PC-9 (cell line): ENCODE measurements at regions not wholly inside any gene's neighbourhood (a gene's known extent, or its start where the extent isn't known, plus 50 kb on each side); places are given as distances from the start of the nearest gene placed in this dataset.

Experiments
- BruUV-seq: library from RNA; stranded (reverse); fragments of 400-500 nt; replicated peaks from 2 replicates; lab custom pipeline; 2021; lab: Mats Ljungman, UMichigan
- CTCF ChIA-PET: fragments of 300-600 bp; sonication (Branson Sonifier 250); formaldehyde crosslinking; loops from one replicate; lab custom pipeline; 2022; ENCODE audit warnings: antibody characterized with exemption; lab: Charles Lee
- POLR2A ChIA-PET: fragments of 300-600 bp; sonication (Branson Sonifier 250); formaldehyde crosslinking; loops from one replicate; lab custom pipeline; 2022; ENCODE audit warnings: antibody characterized with exemption; ENCODE audit not compliant: unreplicated experiment; lab: Charles Lee
- DNase-seq, 2 experiments: peaks; one replicate each; pipeline versions ENCODE4 v3.0.0 to v3.0.0-alpha.2; 2015 to 2022; ENCODE audit warnings: mixed read lengths in 1 of 2
- H2AFZ ChIP-seq: fragments of 200-600 bp; sonication (generic); 2 replicates; pipeline ENCODE4 v1.8.1; 2017; ENCODE audit warnings: antibody characterized with exemption
- H3F3A ChIP-seq: fragments of 200-600 bp; sonication (generic); 2 replicates; pipeline ENCODE4 v1.8.1; 2017; ENCODE audit warnings: antibody characterized with exemption, mild to moderate bottlenecking, low read depth; ENCODE audit not compliant: insufficient read depth
- H3K27ac ChIP-seq: fragments of 200-600 bp; sonication (generic); 2 replicates; pipeline ENCODE4 v1.6.1; 2016; ENCODE audit warnings: mixed run types
- H3K27me3 ChIP-seq: fragments of 200-600 bp; sonication (generic); 2 replicates; pipeline ENCODE4 v1.6.1; 2016; ENCODE audit warnings: low read depth, mixed run types; ENCODE audit not compliant: insufficient read depth
- H3K36me3 ChIP-seq: fragments of 200-600 bp; sonication (generic); 2 replicates; pipeline ENCODE4 v1.6.1; 2016; ENCODE audit warnings: low read depth, mixed run types
- H3K4me1 ChIP-seq: fragments of 200-600 bp; sonication (generic); replicated peaks from 2 replicates; pipeline ENCODE4 v1.6.1; 2016; ENCODE audit warnings: mixed run types; ENCODE audit not compliant: insufficient read depth
- H3K4me2 ChIP-seq: fragments of 200-600 bp; sonication (generic); 2 replicates; pipeline ENCODE4 v1.6.1; 2017; ENCODE audit warnings: mixed run types
- H3K4me3 ChIP-seq: fragments of 200-600 bp; sonication (generic); 2 replicates; pipeline ENCODE4 v1.6.1; 2016; ENCODE audit warnings: mixed run types
- H3K79me2 ChIP-seq: fragments of 200-600 bp; sonication (generic); 2 replicates; pipeline ENCODE4 v1.6.1; 2017; ENCODE audit warnings: low read depth, mixed run types
- H3K9me2 ChIP-seq: fragments of 200-600 bp; sonication (generic); 2 replicates; pipeline ENCODE4 v1.8.1; 2017; ENCODE audit warnings: mild to moderate bottlenecking; ENCODE audit not compliant: insufficient read depth
- H3K9me3 ChIP-seq: fragments of 200-600 bp; sonication (generic); 2 replicates; pipeline ENCODE4 v1.8.1; 2016; ENCODE audit warnings: low read depth; ENCODE audit not compliant: insufficient read depth
- H4K20me1 ChIP-seq: fragments of 200-600 bp; sonication (generic); 2 replicates; pipeline ENCODE4 v1.8.1; 2017; ENCODE audit not compliant: insufficient read depth
- EZH2 ChIP-seq: fragments of 200-600 bp; sonication (generic); IDR thresholded peaks from 2 replicates; pipeline ENCODE4 v1.8.0; 2017; ENCODE audit warnings: antibody characterized with exemption, low read depth
- intact Hi-C: fragments of 100-400 bp; cut with micrococcal nuclease; formaldehyde crosslinking; loops from one replicate; pipeline ENCODE4 v1.10.0; 2022; ENCODE audit not compliant: unreplicated experiment
- TF ChIP-seq, protein P1 (sequence below): fragments of 200-600 bp; sonication (generic); conservative IDR thresholded peaks from 2 replicates; pipeline ENCODE4 v1.6.1; 2017; ENCODE audit warnings: mixed run types, antibody characterized with exemption, mild to moderate bottlenecking, moderate library complexity

DNA sequence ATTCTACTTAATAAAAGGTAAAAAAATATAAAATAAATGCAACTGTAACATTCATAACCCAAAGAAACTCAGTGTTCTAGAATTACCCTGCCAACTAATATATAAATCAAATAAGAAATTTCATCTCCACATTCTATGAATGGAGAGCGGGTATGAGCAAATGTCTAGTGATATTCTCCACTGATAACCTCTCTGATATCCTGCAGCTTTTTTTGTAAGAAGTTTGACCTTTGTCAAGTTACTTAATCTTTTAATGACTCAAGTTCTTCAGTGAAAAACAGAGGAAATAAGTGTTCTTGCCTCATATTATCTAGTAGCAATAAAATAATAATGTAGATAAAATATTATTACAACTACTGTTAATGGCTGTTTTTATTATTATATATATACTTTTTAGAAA is 1275.6 kb upstream of the CDH9 start:
- intact Hi-C loops, result no loop called here
- H3K4me1 ChIP-seq, result no peaks in the 10 kb centered on the region; the same call in 1 of the 2 replicates
- H3K9me2 ChIP-seq, result no peaks in the 10 kb centered on the region
- ChIA-PET POLR2A (no interaction called here), CTCF (no interaction called here)
- H4K20me1 ChIP-seq, result no peaks in the 10 kb centered on the region
- no peaks in the 10 kb centered on the region; the same call in 1 of the 2 replicates for H3F3A ChIP-seq
- H3K4me3 ChIP-seq, result no peak overlapping the region
- H3K9me3 ChIP-seq, result no peaks in the 10 kb centered on the region; the same call in 1 of the 2 replicates
- no peaks in the 10 kb centered on the region for H3K36me3 ChIP-seq
- H2AFZ ChIP-seq, result no peak overlapping the region
- no peak overlapping the region for H3K4me2 ChIP-seq
- H3K27ac ChIP-seq, result no peak overlapping the region
- no peaks in the 10 kb centered on the region for H3K27me3 ChIP-seq
- no peaks in the 10 kb centered on the region for H3K79me2 ChIP-seq
- no TSS peak for BruUV-seq
- TF ChIP-seq, protein P1, sequence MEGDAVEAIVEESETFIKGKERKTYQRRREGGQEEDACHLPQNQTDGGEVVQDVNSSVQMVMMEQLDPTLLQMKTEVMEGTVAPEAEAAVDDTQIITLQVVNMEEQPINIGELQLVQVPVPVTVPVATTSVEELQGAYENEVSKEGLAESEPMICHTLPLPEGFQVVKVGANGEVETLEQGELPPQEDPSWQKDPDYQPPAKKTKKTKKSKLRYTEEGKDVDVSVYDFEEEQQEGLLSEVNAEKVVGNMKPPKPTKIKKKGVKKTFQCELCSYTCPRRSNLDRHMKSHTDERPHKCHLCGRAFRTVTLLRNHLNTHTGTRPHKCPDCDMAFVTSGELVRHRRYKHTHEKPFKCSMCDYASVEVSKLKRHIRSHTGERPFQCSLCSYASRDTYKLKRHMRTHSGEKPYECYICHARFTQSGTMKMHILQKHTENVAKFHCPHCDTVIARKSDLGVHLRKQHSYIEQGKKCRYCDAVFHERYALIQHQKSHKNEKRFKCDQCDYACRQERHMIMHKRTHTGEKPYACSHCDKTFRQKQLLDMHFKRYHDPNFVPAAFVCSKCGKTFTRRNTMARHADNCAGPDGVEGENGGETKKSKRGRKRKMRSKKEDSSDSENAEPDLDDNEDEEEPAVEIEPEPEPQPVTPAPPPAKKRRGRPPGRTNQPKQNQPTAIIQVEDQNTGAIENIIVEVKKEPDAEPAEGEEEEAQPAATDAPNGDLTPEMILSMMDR, result no peak
- no peak for TF ChIP-seq EZH2
- no peak for DNase-seq

DNA sequence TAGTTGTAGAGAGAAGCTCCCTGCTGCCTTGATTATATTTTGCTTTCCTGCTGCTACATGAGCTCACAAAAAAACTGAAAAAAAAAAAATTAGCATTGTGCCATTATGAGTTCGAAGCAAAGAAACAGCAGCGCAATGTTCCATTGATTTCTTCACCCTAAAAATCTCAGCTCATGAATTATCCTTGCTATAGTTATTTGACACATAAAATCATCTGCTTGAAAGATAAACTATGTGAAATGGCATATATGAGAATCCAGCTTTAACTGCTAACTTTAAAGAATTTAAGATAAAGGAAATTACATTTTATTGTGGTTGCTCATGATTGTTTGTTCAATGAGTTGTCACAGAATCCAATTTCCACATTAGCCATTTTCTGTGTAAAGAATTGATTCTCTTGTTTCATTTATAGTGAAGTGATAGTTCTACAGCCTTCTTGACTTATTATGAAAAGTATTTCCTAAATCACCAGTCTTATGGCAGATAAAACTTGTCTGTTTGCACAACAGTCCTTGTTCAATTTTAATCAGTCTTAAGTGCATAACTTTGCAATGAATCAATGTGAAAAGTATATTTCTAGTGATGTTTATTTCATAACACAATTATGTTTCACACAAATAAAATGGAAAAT is 1275.0 kb upstream of the CDH9 start:
- Histone ChIP-seq H3F3A (no peaks in the 10 kb centered on the region; the same call in 1 of the 2 replicates), H3K4me3 (no peak overlapping the region), H3K9me2 (no peaks in the 10 kb centered on the region), H3K36me3 (no peaks in the 10 kb centered on the region), H3K4me1 (no peaks in the 10 kb centered on the region; the same call in 1 of the 2 replicates), H2AFZ (no peak overlapping the region), H3K9me3 (no peaks in the 10 kb centered on the region; the same call in 1 of the 2 replicates), H3K27me3 (no peaks in the 10 kb centered on the region), H3K4me2 (no peak overlapping the region), H4K20me1 (no peaks in the 10 kb centered on the region), H3K27ac (no peak overlapping the region), H3K79me2 (no peaks in the 10 kb centered on the region)
- intact Hi-C loops, result no loop called here
- POLR2A ChIA-PET, result interaction anchor here (0.6 kb wide), 1 partner anchor 34 kb away, joined by 9 read pairs; no protein-coding TSS in a partner anchor
- TF ChIP-seq, protein P1, result no peak
- TF ChIP-seq EZH2, result no peak
- peak in 1 of 2 experiments; percentile 38 for DNase-seq
- no TSS peak for BruUV-seq
- CTCF ChIA-PET, result interaction anchor here (0.7 kb wide), 1 partner anchor 94 kb away, joined by 4 read pairs; no protein-coding TSS in a partner anchor

DNA sequence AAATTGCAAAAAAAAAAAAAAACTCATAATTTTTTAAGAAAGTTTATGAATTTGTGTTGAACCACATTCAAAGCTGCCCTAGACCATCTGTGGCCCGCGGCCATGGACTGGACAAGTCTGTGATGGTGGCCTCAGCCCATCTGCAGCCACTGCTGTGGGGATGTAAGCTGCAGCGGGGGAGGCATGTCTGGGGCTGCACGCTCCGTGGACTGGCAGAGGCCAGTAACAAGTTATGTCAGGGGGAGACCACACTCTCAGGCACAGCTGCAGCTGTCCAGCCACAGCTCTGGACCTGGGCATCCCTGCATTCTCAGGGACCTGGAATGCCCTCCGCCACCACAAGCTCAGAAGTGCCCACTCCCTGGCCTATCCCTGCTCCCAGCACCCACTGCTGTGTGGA is 1272.3 kb upstream of the CDH9 start:
- no peaks in the 10 kb centered on the region; the same call in 1 of the 2 replicates for H3F3A ChIP-seq
- H3K4me1 ChIP-seq, result no peaks in the 10 kb centered on the region; the same call in 1 of the 2 replicates
- H3K27ac ChIP-seq, result no peak overlapping the region
- no peaks in the 10 kb centered on the region for H3K36me3 ChIP-seq
- no peaks in the 10 kb centered on the region for H3K9me2 ChIP-seq
- H3K4me2 ChIP-seq, result no peak overlapping the region
- BruUV-seq, result no TSS peak
- no peaks in the 10 kb centered on the region for H3K79me2 ChIP-seq
- H3K27me3 ChIP-seq, result no peaks in the 10 kb centered on the region
- CTCF ChIA-PET, result no interaction called here
- intact Hi-C loops, result no loop called here
- DNase-seq, result no peak
- no peaks in the 10 kb centered on the region for H4K20me1 ChIP-seq
- POLR2A ChIA-PET, result no interaction called here
- no peaks in the 10 kb centered on the region; the same call in 1 of the 2 replicates for H3K9me3 ChIP-seq
- TF ChIP-seq EZH2, result no peak
- TF ChIP-seq, protein P1, result no peak
- no peak overlapping the region for H3K4me3 ChIP-seq
- H2AFZ ChIP-seq, result no peak overlapping the region
